GM12878 (cell line): ENCODE measurements at regions not wholly inside any gene's neighbourhood (a gene's known extent, or its start where the extent isn't known, plus 50 kb on each side); places are given as distances from the start of the nearest gene placed in this dataset.

Experiments
- ATAC-seq: fragments of 200-7000 bp; cut with Tn5 transposase; 3 replicates; pipeline ENCODE4 v1.9.1; 2020; ENCODE audit warnings: mild to moderate bottlenecking, moderate library complexity
- BruUV-seq: library from RNA; stranded (reverse); fragments of 400-500 nt; replicated peaks from 2 replicates; lab custom pipeline; 2021; lab: Mats Ljungman, UMichigan
- CTCF ChIA-PET: fragments of 300-600 bp; sonication (Branson Sonifier 250); formaldehyde crosslinking; extraction: SDS; loops from one replicate; lab custom pipeline; 2021; ENCODE audit warnings: inconsistent platforms; lab: Yijun Ruan, JAX
- POLR2A ChIA-PET: fragments of 350-600 bp; formaldehyde crosslinking; extraction: SDS; loops from one replicate; lab custom pipeline; 2021; ENCODE audit warnings: inconsistent platforms; lab: Charles Lee
- RAD21 ChIA-PET: fragments of 300-600 bp; sonication (Branson Sonifier 250); formaldehyde crosslinking; loops from one replicate; lab custom pipeline; 2023; ENCODE audit warnings: antibody characterized with exemption; ENCODE audit not compliant: unreplicated experiment; lab: Charles Lee
- SMC1A ChIA-PET: fragments of 300-600 bp; sonication (Branson Sonifier 250); formaldehyde crosslinking; loops from one replicate; lab custom pipeline; 2023; ENCODE audit not compliant: unreplicated experiment, uncharacterized antibody; lab: Charles Lee
- DNase-seq: peaks from one replicate; pipeline ENCODE4 v3.0.0-alpha.2; 2011; ENCODE audit warnings: low read depth, low spot score
- FAIRE-seq: peaks from 3 replicates; lab custom pipeline; 2011; peaks lifted over from hg19 to GRCh38; lab: Jason Lieb, UNC
- H2AFZ ChIP-seq: 2 replicates; pipeline ENCODE4 v1.6.0; 2011; ENCODE audit warnings: low read depth, low read length, control low read depth; ENCODE audit not compliant: control insufficient read depth
- H3K27ac ChIP-seq: 2 replicates; pipeline ENCODE4 v1.5.1; 2011; ENCODE audit warnings: control low read depth; ENCODE audit not compliant: control insufficient read depth, insufficient read depth
- H3K27me3 ChIP-seq, 2 experiments: replicated peaks in 1 of 2; 2 replicates each; pipeline versions ENCODE4 v1.6.0 to v1.6.1; 2011; ENCODE audit warnings: low read length in 1 of 2; ENCODE audit not compliant: control insufficient read depth in 2 of 2, insufficient read depth in 2 of 2
- H3K36me3 ChIP-seq, 2 experiments: 2 replicates each; pipeline ENCODE4 v1.5.1; 2011; ENCODE audit warnings: low read length in 1 of 2; ENCODE audit not compliant: control insufficient read depth in 2 of 2, insufficient read depth in 2 of 2
- H3K4me1 ChIP-seq: 2 replicates; pipeline ENCODE4 v1.6.1; 2011; ENCODE audit warnings: mild to moderate bottlenecking, low read length, moderate library complexity, mixed read lengths; ENCODE audit not compliant: control insufficient read depth, insufficient read depth
- H3K4me2 ChIP-seq: 2 replicates; pipeline ENCODE4 v1.6.0; 2011; ENCODE audit warnings: control low read depth; ENCODE audit not compliant: control insufficient read depth, insufficient read depth
- H3K4me3 ChIP-seq: fragments of 200-600 bp; sonication (generic); 2 replicates; pipeline ENCODE4 v1.5.1; 2016
- H3K79me2 ChIP-seq: 2 replicates; pipeline ENCODE4 v1.6.0; 2011; ENCODE audit warnings: low read length; ENCODE audit not compliant: control insufficient read depth, insufficient read depth
- H3K9ac ChIP-seq: 2 replicates; pipeline ENCODE4 v1.8.0; 2011; ENCODE audit warnings: low read length, control low read depth, mixed read lengths; ENCODE audit not compliant: control insufficient read depth, insufficient read depth
- H3K9me3 ChIP-seq: replicated peaks from 3 replicates; pipeline ENCODE4 v1.5.1; 2011; ENCODE audit warnings: mild to moderate bottlenecking, low read length; ENCODE audit not compliant: control insufficient read depth, insufficient read depth
- H4K20me1 ChIP-seq: 2 replicates; pipeline ENCODE4 v1.6.0; 2011; ENCODE audit not compliant: control insufficient read depth, insufficient read depth
- CBX5 ChIP-seq: sonication (generic); IDR thresholded peaks from 2 replicates; pipeline ENCODE4 v1.6.1; 2016; ENCODE audit warnings: low read depth, moderate library complexity, mild to moderate bottlenecking, inconsistent platforms
- CUX1 ChIP-seq: IDR thresholded peaks from 2 replicates; pipeline ENCODE4 v1.6.1; 2012; ENCODE audit warnings: improper control_type of control experiment, low read depth, low read length; ENCODE audit not compliant: insufficient replicate concordance
- WGBS: methylation state at CpG from one replicate; pipeline ENCODE4 v1.1.6; 2016; ENCODE audit warnings: low lambda C conversion rate; ENCODE audit not compliant: insufficient replicate concordance, insufficient coverage; ENCODE audit errors: missing lambda C conversion rate; 5-methylcytosine and 5-hydroxymethylcytosine counted together
- in situ Hi-C: fragments of 300-500 bp; cut with MboI; formaldehyde crosslinking; loops from 9 replicates; pipeline ENCODE4 v1.14.3; 2018; ENCODE audit warnings: mixed read lengths
- intact Hi-C: fragments of 100-400 bp; cut with micrococcal nuclease; formaldehyde crosslinking; loops from one replicate; pipeline ENCODE4 v1.14.2; 2022; ENCODE audit not compliant: unreplicated experiment

GRCh38 chr5:44245935-44246334, 143.3 kb downstream of the FGF10 start:
- ATAC-seq: no peak
- WGBS: 53% methylated on average over 1 of the region's 1 CpG
- SMC1A ChIA-PET: no interaction called here

More at GRCh38 chr5:44245935-44246334, 143.3 kb downstream of the FGF10 start:
- H3K4me3 ChIP-seq: no peak overlapping the region
- no peaks in the 10 kb centered on the region for H3K36me3 ChIP-seq
- no peak for FAIRE-seq
- RAD21 ChIA-PET: no interaction called here
- TF ChIP-seq CBX5 (no peak), CUX1 (no peak)
- H4K20me1 ChIP-seq: no peaks in the 10 kb centered on the region
- CTCF ChIA-PET: no interaction called here
- no peak overlapping the region for H2AFZ ChIP-seq
- DNase-seq: no peak
- H3K9ac ChIP-seq: no peak overlapping the region
- BruUV-seq: no TSS peak
- no peaks in the 10 kb centered on the region for H3K4me1 ChIP-seq
- intact Hi-C loops: no loop called here
- H3K4me2 ChIP-seq: no peak overlapping the region
- H3K27ac ChIP-seq: no peak overlapping the region
- POLR2A ChIA-PET: no interaction called here
- H3K27me3 ChIP-seq: no peaks in the 10 kb centered on the region
- in situ Hi-C loops: no loop called here
- no peaks in the 10 kb centered on the region for H3K9me3 ChIP-seq
- no peaks in the 10 kb centered on the region for H3K79me2 ChIP-seq
